ENCODE measurements at regions not wholly inside any gene's neighbourhood (a gene's known extent, or its start where the extent isn't known, plus 50 kb on each side); places are given as distances from the start of the nearest gene placed in this dataset.

- TF ChIP-seq CTCF (IDR thresholded peaks at IDR 0.05; ENCODE audit: low read depth, low read length), result no peak
- H3K4me3 ChIP-seq (ENCODE audit: low read depth, low read length), result no peak overlapping the region
These were observed 443.1 kb upstream of the NFIA start for GRCh38 chr1:60639287-60639686.

GRCh38 chr1:60637651-60638050 is 444.7 kb upstream of the NFIA start:
- H3K4me3 ChIP-seq (ENCODE audit: low read depth, low read length), result no peak overlapping the region
- no peak for TF ChIP-seq CTCF (IDR thresholded peaks at IDR 0.05; ENCODE audit: low read depth, low read length)

- no peak for TF ChIP-seq CTCF (IDR thresholded peaks at IDR 0.05; ENCODE audit: low read depth, low read length)
- no peak overlapping the region for H3K4me3 ChIP-seq (ENCODE audit: low read depth, low read length)
These were observed 445.4 kb upstream of the NFIA start for GRCh38 chr1:60636946-60637345.

GRCh38 chr1:60634106-60634505 is 448.3 kb upstream of the NFIA start:
- H3K4me3 ChIP-seq (ENCODE audit: low read depth, low read length), result no peak overlapping the region
- TF ChIP-seq CTCF (IDR thresholded peaks at IDR 0.05; ENCODE audit: low read depth, low read length), result no peak

GRCh38 chr1:60622486-60622885 is 459.9 kb upstream of the NFIA start:
- no peak for TF ChIP-seq CTCF (IDR thresholded peaks at IDR 0.05; ENCODE audit: low read depth, low read length)
- no peak overlapping the region for H3K4me3 ChIP-seq (ENCODE audit: low read depth, low read length)

GRCh38 chr1:60621368-60621851 is 461.0 kb upstream of the NFIA start:
- TF ChIP-seq CTCF (IDR thresholded peaks at IDR 0.05; ENCODE audit: low read depth, low read length), result no peak
- H3K4me3 ChIP-seq (ENCODE audit: low read depth, low read length), result no peak overlapping the region

GRCh38 chr1:60620087-60620486 is 462.3 kb upstream of the NFIA start:
- H3K4me3 ChIP-seq (ENCODE audit: low read depth, low read length), result no peak overlapping the region
- TF ChIP-seq CTCF (IDR thresholded peaks at IDR 0.05; ENCODE audit: low read depth, low read length), result no peak
